Natural killer cell treated with Interleukin-12 subunit alpha and Interleukin-12 subunit beta and Interleukin-15 and Interleukin-18, amount 100 ng/mL, for 72 hours (primary cell): ENCODE measurements at regions not wholly inside any gene's neighbourhood (a gene's known extent, or its start where the extent isn't known, plus 50 kb on each side); places are given as distances from the start of the nearest gene placed in this dataset.
"Not testable (repeated sequence)": the region's sequence is repeated elsewhere in the genome, so short reads cannot be mapped to it uniquely, and the experiment has no call there.

Experiments
- ATAC-seq, 2 donors: fragments of 150-1000 bp; cut with Tn5 transposase in 1 of 2; sonication (Bioruptor Pico), chemical (Tn5 transposase) in 1 of 2; 2 replicates each; pipeline ENCODE4 v1.10.0; 2021
- DNase-seq: peaks from one replicate; pipeline ENCODE4 v3.0.0; 2022; ENCODE audit warnings: low spot score
- H3K27ac Mint-ChIP-seq, 2 donors: 1 replicate in 1 of 2; 2 replicates in 1 of 2; pipeline ENCODE4 v1.8.0; 2022; ENCODE audit warnings: mixed read lengths in 2 of 2, mild to moderate bottlenecking in 1 of 2, moderate library complexity in 1 of 2
- H3K27me3 Mint-ChIP-seq, 2 donors: 1 replicate in 1 of 2; 2 replicates in 1 of 2; pipeline ENCODE4 v1.8.0; 2022; ENCODE audit warnings: mixed read lengths in 2 of 2
- H3K36me3 Mint-ChIP-seq: one replicate; pipeline ENCODE4 v1.8.0; 2022; ENCODE audit warnings: mixed read lengths
- H3K4me1 Mint-ChIP-seq, 2 donors: 1 replicate in 1 of 2; 2 replicates in 1 of 2; pipeline ENCODE4 v1.8.0; 2022; ENCODE audit warnings: low read depth in 2 of 2, mixed read lengths in 2 of 2, mild to moderate bottlenecking in 1 of 2
- H3K4me3 Mint-ChIP-seq: one replicate; pipeline ENCODE4 v1.8.0; 2022; ENCODE audit warnings: mixed read lengths
- H3K9me3 Mint-ChIP-seq: 2 replicates; pipeline ENCODE4 v1.8.0; 2022; ENCODE audit warnings: mixed read lengths

DNA sequence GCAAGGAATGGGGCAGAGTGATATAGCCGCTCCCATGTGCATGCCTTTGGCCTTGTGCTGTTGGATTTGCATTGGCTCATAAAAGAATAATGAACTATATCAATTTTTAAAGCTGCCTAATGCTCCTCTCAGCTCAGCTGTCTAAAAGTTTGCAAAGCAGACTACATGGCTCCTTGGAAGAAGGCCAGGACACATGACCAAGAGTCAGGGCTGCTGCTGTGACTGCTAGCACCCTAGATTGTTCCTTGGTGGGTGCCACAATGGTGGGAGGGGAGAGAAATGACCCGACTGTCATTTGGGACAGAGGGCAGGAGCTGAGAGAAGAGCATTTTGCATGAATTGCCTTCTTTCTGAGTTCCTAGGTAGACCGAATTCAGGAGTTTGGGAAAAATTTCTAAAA lies 307.9 kb downstream of the PDCD6IP start:
- Mint-ChIP-seq H3K36me3 (peaks cover 6% of the 10 kb centered on the region), H3K27me3 (peaks cover 3 to 26% of the 10 kb centered on the region in 2 donors), H3K4me1 (peaks cover 0 to 3% of the 10 kb centered on the region in 2 donors), H3K27ac (no peak overlapping the region), H3K9me3 (no peaks in the 10 kb centered on the region), H3K4me3 (no peak overlapping the region)
- no peak for DNase-seq
- no peak for ATAC-seq

DNA sequence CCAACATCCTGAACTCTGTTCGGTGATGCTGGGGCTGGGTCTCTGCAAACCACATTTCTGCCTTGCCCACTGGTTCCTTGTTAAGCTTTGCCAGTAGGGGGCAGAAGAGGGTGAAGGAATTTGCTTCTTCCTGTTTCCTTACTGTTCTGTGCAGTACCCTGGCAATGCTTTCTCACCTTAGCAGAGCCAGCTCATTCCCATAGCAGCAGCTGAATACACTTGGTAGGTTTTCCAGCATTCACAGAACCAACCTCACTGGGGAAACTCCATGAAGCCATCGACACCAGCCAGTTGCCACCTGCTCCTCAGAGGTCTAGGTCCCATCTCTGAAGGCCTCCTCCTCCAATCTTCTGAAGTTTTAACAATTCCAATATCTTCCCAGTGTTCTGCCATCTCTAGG lies 308.4 kb downstream of the PDCD6IP start:
- no peak overlapping the region for H3K4me3 Mint-ChIP-seq
- peaks cover 0 to 3% of the 10 kb centered on the region in 2 donors for H3K4me1 Mint-ChIP-seq
- H3K27me3 Mint-ChIP-seq: peaks cover 3 to 26% of the 10 kb centered on the region in 2 donors
- no peaks in the 10 kb centered on the region for H3K9me3 Mint-ChIP-seq
- no peak overlapping the region for H3K27ac Mint-ChIP-seq
- DNase-seq (no peak), ATAC-seq (no peak)
- peaks cover 6% of the 10 kb centered on the region for H3K36me3 Mint-ChIP-seq

DNA sequence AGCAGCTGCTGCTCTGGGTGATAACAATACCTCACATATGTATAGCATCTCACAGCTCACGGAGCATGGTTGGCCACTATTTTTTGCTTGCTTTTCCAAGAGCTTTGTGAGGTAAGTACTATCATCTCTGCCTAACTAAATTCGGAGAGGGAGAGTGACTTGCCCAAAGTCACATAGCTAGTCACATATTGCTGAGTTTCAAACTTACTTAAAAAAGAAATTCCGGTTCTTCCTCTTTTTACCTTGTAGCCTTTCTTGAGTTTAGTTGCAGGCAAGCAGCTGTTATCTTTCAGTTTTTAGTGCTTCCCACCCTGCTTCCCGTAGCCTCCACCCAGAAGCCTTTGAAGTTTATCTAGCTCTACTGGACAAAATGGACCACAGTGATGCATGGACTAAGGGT lies 309.2 kb downstream of the PDCD6IP start:
- no peak overlapping the region for H3K27ac Mint-ChIP-seq
- peaks cover 6% of the 10 kb centered on the region for H3K36me3 Mint-ChIP-seq
- no peak for DNase-seq
- H3K27me3 Mint-ChIP-seq: peaks cover 0 to 20% of the 10 kb centered on the region in 2 donors
- H3K4me1 Mint-ChIP-seq: no peaks in the 10 kb centered on the region
- no peaks in the 10 kb centered on the region for H3K9me3 Mint-ChIP-seq
- ATAC-seq: no peak
- H3K4me3 Mint-ChIP-seq: no peak overlapping the region

DNA sequence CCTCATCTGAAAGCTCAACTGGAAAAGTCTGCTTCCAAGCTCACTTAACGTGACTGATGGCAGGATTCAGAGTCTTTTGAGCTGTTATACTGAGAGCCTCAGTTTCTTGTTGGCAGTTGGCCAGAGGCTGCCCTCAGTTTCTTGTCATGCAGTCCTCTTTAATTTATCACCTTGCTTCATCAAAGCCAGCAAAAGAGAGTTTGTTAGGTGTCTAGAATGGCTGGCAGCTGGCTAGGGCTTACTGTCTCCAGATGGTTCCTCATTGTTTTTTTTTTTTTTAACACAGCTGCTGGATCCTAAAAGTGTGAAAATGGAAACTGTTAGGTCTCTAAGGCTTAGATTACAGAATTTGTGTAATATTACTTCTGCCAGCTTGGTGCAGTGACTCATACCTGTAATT lies 310.6 kb downstream of the PDCD6IP start:
- Mint-ChIP-seq H3K27me3 (peaks cover 0 to 19% of the 10 kb centered on the region in 2 donors), H3K9me3 (no peaks in the 10 kb centered on the region), H3K4me3 (no peak overlapping the region), H3K36me3 (peaks cover 6% of the 10 kb centered on the region), H3K27ac (no peak overlapping the region), H3K4me1 (no peaks in the 10 kb centered on the region)
- DNase-seq (no peak), ATAC-seq (no peak)

DNA sequence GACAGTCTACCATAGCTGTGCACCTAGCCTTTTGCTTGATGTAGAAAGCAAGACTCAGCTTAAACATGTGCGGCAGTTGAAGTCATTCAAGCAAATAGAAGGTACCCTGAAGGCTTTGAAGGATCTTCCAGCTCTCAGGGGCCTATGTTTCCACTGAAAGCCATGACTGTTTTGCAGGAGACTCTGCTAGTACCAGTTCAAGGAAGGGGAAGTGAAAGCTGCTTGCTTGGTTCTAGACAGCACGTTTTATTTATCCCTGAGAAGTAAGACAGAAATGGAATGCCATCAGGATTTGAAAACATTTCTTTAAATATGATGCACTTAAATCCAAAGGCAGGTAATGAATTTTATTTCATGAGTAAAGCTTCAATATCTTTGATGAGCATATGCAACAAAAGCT lies 311.4 kb downstream of the PDCD6IP start:
- peaks cover 6% of the 10 kb centered on the region for H3K36me3 Mint-ChIP-seq
- DNase-seq (no peak), ATAC-seq (no peak)
- peaks cover 0 to 12% of the 10 kb centered on the region in 2 donors for H3K27me3 Mint-ChIP-seq
- H3K27ac Mint-ChIP-seq: no peak overlapping the region
- H3K4me1 Mint-ChIP-seq: no peaks in the 10 kb centered on the region
- H3K4me3 Mint-ChIP-seq: no peak overlapping the region
- no peaks in the 10 kb centered on the region for H3K9me3 Mint-ChIP-seq

DNA sequence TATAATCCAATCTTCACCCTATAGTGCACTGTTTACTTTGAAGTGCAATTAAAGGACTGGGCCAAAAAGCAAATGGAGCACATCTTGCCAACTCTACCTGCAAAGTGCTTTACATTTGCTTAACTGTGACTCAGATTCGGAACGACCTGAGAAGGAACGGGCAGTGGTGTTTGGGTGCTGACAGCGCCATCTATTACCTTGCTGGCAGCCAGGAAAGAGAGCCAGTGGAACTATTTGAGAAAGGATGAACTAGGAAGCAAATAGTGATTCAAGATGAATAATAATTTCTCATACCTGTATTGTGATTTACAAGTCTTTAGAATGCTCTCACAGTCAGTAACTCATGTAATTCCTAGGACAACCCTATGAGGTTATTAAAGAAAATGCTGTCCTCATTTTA lies 312.9 kb downstream of the PDCD6IP start:
- no peak for DNase-seq
- Mint-ChIP-seq H3K4me3 (no peak overlapping the region), H3K9me3 (no peaks in the 10 kb centered on the region), H3K27ac (no peak overlapping the region), H3K36me3 (no peaks in the 10 kb centered on the region), H3K27me3 (no peaks in the 10 kb centered on the region), H3K4me1 (no peaks in the 10 kb centered on the region)
- no peak for ATAC-seq

DNA sequence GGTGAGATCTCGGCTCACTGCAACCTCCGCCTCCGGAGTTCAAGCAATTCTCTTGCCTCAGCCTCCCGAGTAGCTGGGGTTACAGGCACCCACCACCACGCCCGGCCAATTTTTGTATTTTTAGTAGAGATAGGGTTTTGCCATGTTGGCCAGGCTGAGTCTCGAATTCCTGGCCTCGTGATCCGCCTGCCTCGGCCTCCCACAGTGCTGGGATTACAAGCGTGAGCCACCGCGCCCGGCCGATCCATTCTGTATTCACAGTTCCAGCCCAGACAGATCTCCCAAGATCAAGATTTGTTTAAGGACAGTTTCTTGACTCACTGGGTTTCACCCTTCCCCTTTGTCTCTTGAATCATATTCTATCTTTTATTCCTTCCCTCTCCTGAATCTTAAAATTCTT lies 313.8 kb downstream of the PDCD6IP start:
- not testable (repeated sequence) for DNase-seq, H3K4me3 Mint-ChIP-seq, ATAC-seq, H3K9me3 Mint-ChIP-seq, H3K27me3 Mint-ChIP-seq, H3K36me3 Mint-ChIP-seq, H3K4me1 Mint-ChIP-seq, H3K27ac Mint-ChIP-seq

DNA sequence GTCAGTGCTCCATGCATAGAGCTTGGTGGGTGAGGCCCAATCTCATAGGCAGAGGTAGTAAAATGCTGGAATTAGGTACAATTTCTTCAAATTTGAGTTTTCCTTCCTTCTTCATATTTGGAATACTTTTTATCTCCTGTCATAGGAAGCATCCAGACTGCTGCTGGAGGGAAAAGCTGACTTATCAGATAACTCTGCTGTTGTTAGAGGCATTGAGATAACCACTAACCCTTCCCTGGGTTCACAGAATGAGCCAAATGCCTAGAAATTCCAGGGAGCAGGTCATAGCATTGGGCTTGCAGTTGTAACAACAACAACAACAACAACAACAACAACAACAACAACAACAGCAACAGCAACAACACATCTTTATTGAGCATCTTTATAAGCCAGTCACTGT lies 332.7 kb downstream of the PDCD6IP start:
- Mint-ChIP-seq H3K4me3 (no peak overlapping the region), H3K27me3 (no peaks in the 10 kb centered on the region), H3K36me3 (no peaks in the 10 kb centered on the region), H3K9me3 (no peaks in the 10 kb centered on the region), H3K27ac (no peak overlapping the region), H3K4me1 (no peaks in the 10 kb centered on the region)
- ATAC-seq: no peak
- DNase-seq: no peak

DNA sequence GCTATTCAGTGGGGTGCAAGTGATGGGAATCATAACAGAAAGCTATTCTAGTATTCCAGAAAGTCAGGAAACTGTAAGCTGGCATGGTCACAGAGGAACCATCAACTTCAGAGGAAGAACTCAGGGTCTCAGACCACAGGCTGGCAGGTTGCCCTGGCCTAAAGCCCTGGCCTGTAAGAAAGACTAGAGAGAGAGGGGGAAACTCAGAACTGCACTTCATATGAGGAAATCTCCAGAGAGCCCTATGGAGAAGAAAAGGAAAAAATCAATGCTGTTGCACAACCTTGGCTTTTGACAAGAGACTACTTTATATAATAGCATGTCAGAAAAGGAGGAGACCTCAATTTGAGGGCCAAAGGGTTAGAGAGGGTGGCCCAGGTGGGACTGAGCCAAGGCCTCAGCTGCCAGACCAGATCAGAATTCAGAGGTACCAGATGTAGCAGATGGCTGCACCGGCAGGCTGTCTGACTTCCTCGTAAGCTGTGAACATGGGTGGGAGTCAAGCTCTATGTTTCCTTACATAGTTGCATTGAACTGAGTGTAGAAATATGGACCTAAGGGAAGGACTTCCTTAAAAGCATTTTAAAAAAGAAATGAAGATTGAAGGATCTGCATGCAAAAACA lies 333.8 kb downstream of the PDCD6IP start:
- no peaks in the 10 kb centered on the region for H3K36me3 Mint-ChIP-seq
- H3K4me3 Mint-ChIP-seq: no peak overlapping the region
- H3K27me3 Mint-ChIP-seq: no peaks in the 10 kb centered on the region
- ATAC-seq: no peak
- H3K9me3 Mint-ChIP-seq: no peaks in the 10 kb centered on the region
- DNase-seq: no peak
- no peak overlapping the region for H3K27ac Mint-ChIP-seq
- H3K4me1 Mint-ChIP-seq: no peaks in the 10 kb centered on the region

DNA sequence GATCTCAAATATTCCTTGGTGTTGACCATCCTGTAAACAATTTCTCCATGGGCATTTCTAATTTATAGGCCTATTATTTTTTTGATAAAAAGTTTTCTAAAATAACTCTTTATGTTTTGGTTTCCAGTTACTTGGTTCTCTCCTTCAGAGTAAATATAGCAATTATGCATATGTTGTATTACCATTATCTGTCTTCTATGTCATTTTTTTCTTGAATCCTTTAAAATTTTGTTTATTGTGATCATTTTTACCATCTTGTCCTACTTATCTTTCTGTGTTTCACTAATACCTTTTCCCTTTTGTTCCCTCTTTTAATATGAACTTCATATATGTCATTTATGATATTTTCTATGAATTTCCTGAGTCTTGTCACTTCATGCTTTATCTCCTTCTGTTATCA lies 341.1 kb downstream of the PDCD6IP start:
- DNase-seq (no peak), ATAC-seq (no peak)
- Mint-ChIP-seq H3K9me3 (peaks cover 3% of the 10 kb centered on the region), H3K27ac (no peak overlapping the region), H3K4me3 (no peak overlapping the region), H3K36me3 (peaks cover 4% of the 10 kb centered on the region), H3K27me3 (peaks cover 0 to 11% of the 10 kb centered on the region in 2 donors), H3K4me1 (no peaks in the 10 kb centered on the region)

DNA sequence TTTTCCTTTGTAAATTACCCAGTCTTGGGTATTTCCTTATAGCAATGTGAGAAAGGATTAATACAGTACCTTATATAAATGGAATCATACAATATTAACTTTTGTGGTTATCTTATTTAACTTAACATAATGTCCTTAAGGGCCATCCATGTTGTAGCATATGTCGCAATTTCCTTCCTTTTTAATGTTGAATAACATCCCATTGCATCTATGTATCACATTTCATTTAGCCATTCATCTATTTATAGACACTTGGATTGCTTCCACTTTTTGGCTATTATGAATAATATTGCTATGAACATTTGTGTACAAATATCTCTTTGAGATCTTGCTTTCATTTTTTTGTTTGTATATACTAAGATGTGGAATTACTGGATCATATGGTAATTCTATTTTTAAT lies 342.2 kb downstream of the PDCD6IP start:
- ATAC-seq (no peak), DNase-seq (no peak)
- Mint-ChIP-seq H3K27ac (no peak overlapping the region), H3K9me3 (peaks cover 3% of the 10 kb centered on the region), H3K4me3 (no peak overlapping the region), H3K36me3 (peaks cover 4% of the 10 kb centered on the region), H3K27me3 (peaks cover 0 to 11% of the 10 kb centered on the region in 2 donors), H3K4me1 (no peaks in the 10 kb centered on the region)

DNA sequence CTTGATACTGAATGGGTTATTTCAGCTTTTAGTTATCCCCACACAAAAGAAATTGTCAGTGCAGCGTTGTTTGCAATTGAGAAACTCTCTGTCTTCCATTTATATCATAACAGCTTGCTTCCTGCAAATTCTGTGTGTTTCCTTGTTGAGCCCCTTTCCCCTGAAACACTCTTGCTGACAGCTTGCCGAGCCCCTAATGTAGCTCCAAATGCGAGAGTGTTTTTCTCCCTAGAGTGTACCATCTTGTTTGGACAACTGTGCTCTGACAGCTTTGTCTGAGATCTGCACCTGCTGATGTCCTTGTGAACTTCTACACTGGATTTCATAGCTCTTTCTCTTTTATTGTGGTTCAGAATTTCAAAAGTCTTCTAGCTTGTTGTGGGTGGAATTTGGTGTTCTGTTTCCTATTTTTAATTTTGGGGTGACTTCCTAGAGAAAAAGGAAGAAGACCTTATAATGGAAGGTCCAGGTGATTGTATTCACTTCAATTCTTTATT lies 343.5 kb downstream of the PDCD6IP start:
- DNase-seq: no peak
- no peak for ATAC-seq
- no peak overlapping the region for H3K27ac Mint-ChIP-seq
- H3K27me3 Mint-ChIP-seq: peaks cover 2 to 11% of the 10 kb centered on the region in 2 donors
- peaks cover 5% of the 10 kb centered on the region for H3K9me3 Mint-ChIP-seq
- no peaks in the 10 kb centered on the region for H3K4me1 Mint-ChIP-seq
- peaks cover 4% of the 10 kb centered on the region for H3K36me3 Mint-ChIP-seq
- no peak overlapping the region for H3K4me3 Mint-ChIP-seq

DNA sequence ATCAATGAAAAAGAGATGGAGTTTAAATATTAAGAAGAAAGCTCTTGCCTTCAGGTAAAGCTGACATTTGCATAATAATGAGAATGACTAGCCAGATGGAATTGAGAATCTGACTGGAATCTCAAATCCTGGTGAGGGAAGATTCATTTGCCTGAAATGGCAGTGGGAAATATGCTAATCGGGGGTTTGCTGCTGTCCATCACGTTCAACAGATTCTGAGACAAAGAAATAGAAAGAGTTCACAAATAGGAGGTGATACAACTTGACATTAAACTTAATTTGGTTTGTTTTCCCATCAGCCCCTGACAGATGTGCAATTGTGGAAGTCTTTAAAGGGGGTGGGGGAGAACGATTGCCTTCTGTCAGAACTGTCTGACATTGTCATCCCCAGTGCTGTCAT lies 347.4 kb downstream of the PDCD6IP start:
- Mint-ChIP-seq H3K27me3 (peaks cover 2 to 11% of the 10 kb centered on the region in 2 donors), H3K36me3 (no peaks in the 10 kb centered on the region), H3K27ac (no peak overlapping the region), H3K4me3 (no peak overlapping the region), H3K4me1 (no peaks in the 10 kb centered on the region), H3K9me3 (peaks cover 2% of the 10 kb centered on the region)
- ATAC-seq (no peak), DNase-seq (no peak)

DNA sequence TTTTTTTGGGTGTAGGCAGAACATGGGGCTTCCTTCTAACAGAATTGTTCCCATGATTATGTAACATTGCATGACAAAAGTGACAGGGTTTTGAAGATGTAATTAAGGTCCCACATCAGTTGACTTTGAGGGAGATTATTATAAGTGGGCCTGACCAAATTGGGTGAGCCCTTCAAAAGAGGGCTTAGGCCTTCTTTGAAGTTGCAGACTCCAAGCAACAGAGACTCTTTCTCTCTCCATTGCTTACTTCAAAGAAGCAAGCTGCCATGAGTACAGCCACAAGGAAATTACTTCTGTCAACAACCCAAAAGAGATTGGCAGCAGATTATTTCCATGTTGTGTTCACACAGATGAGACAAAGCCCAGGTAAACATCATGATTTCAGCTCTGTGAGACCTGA lies 348.2 kb downstream of the PDCD6IP start:
- H3K27me3 Mint-ChIP-seq: peaks cover 2 to 8% of the 10 kb centered on the region in 2 donors
- ATAC-seq (no peak), DNase-seq (no peak)
- H3K9me3 Mint-ChIP-seq: peaks cover 2% of the 10 kb centered on the region
- H3K4me1 Mint-ChIP-seq: no peaks in the 10 kb centered on the region
- H3K36me3 Mint-ChIP-seq: no peaks in the 10 kb centered on the region
- H3K4me3 Mint-ChIP-seq: no peak overlapping the region
- no peak overlapping the region for H3K27ac Mint-ChIP-seq

DNA sequence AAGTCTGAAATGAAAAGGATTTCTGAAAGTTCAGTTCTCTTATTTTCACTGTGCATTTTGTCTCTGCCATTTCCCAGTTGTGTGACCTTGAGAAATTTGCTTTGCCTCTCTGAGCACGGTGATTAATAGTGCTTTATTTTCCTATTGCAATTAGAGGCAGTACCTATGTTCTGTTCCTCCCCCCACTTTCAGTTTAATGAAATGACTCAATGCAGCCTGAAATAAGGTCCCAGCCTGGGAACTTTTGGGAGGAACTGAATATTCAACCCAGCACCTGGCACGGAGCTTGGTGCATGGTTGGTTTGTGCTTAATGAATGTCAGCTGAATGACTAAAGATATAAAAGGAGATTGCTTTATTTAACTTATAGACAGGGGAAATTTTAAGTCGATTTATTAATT lies 352.6 kb downstream of the PDCD6IP start:
- H3K4me3 Mint-ChIP-seq: no peak overlapping the region
- no peaks in the 10 kb centered on the region for H3K4me1 Mint-ChIP-seq
- H3K27me3 Mint-ChIP-seq: peaks cover 0 to 1% of the 10 kb centered on the region in 2 donors
- H3K27ac Mint-ChIP-seq: no peak overlapping the region
- H3K36me3 Mint-ChIP-seq: no peaks in the 10 kb centered on the region
- DNase-seq (no peak), ATAC-seq (no peak)
- peaks cover 1% of the 10 kb centered on the region for H3K9me3 Mint-ChIP-seq
